ENCODE measurements at regions not wholly inside any gene's neighbourhood (a gene's known extent, or its start where the extent isn't known, plus 50 kb on each side); places are given as distances from the start of the nearest gene placed in this dataset.

GRCh38 chr9:2339416-2339815 is 282.2 kb upstream of the VLDLR start:
- WGBS (ENCODE audit: low lambda C conversion rate) = 15% methylated on average over 6 of the region's 6 CpGs
- Histone ChIP-seq H2AFZ (ENCODE audit: low read length) (no peak overlapping the region), H3K9ac (ENCODE audit: insufficient read depth, low read depth, low read length) (no peak overlapping the region), H3K27ac (ENCODE audit: extremely low read length, insufficient read depth, low read length) (no peak overlapping the region), H3K4me1 (ENCODE audit: insufficient read depth, low read length) (no peaks in the 10 kb centered on the region), H4K20me1 (ENCODE audit: insufficient read depth, low read length) (no peaks in the 10 kb centered on the region), H3K27me3 (ENCODE audit: control insufficient read depth in 1 of 2, insufficient read depth in 2 of 2, low read length in 2 of 2) (no peaks in the 10 kb centered on the region), H3K4me2 (ENCODE audit: low read depth, low read length) (no peak overlapping the region), H3K9me3 (ENCODE audit: low read length) (no peaks in the 10 kb centered on the region), H3K36me3 (replicated peaks in 1 of 2; ENCODE audit: control insufficient read depth in 1 of 2, insufficient read depth in 2 of 2, low read length in 2 of 2) (no peaks in the 10 kb centered on the region), H3K4me3 (replicated peaks in 1 of 3; ENCODE audit: insufficient read depth in 1 of 3, low read depth in 2 of 3, low read length in 3 of 3) (no peak overlapping the region), H3K79me2 (ENCODE audit: insufficient read depth, low read length) (no peaks in the 10 kb centered on the region)
- in situ Hi-C loops (cut with HindIII; ENCODE audit: extremely low pct_ligation_motif_present, low pct_unique_long_range_greater_than_20kb) (no loop called here), intact Hi-C loops (cut with micrococcal nuclease; ENCODE audit: unreplicated experiment) (no loop called here)
- ChIA-PET CTCF (ENCODE audit: low intra/inter-chr PET ratio, low total read pairs) (no interaction called here), POLR2A (no interaction called here)
- no peak for FAIRE-seq
- TF ChIP-seq, protein P1, sequence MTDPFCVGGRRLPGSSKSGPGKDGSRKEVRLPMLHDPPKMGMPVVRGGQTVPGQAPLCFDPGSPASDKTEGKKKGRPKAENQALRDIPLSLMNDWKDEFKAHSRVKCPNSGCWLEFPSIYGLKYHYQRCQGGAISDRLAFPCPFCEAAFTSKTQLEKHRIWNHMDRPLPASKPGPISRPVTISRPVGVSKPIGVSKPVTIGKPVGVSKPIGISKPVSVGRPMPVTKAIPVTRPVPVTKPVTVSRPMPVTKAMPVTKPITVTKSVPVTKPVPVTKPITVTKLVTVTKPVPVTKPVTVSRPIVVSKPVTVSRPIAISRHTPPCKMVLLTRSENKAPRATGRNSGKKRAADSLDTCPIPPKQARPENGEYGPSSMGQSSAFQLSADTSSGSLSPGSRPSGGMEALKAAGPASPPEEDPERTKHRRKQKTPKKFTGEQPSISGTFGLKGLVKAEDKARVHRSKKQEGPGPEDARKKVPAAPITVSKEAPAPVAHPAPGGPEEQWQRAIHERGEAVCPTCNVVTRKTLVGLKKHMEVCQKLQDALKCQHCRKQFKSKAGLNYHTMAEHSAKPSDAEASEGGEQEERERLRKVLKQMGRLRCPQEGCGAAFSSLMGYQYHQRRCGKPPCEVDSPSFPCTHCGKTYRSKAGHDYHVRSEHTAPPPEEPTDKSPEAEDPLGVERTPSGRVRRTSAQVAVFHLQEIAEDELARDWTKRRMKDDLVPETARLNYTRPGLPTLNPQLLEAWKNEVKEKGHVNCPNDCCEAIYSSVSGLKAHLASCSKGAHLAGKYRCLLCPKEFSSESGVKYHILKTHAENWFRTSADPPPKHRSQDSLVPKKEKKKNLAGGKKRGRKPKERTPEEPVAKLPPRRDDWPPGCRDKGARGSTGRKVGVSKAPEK (CRISPR knock-in tag; IDR thresholded peaks at IDR 0.05; ENCODE audit: borderline replicate concordance) = no peak
- no peak for TF ChIP-seq SNAPC2 (CRISPR knock-in tag; IDR thresholded peaks at IDR 0.05)
- no peak for TF ChIP-seq CENPT (CRISPR knock-in tag; IDR thresholded peaks at IDR 0.05; ENCODE audit: low read depth)
- TF ChIP-seq ZNF317 (CRISPR knock-in tag; IDR thresholded peaks at IDR 0.05) = no peak
- TF ChIP-seq HDAC2 (CRISPR knock-in tag; IDR thresholded peaks at IDR 0.05) = no peak
- TF ChIP-seq NFYB (CRISPR knock-in tag; IDR thresholded peaks at IDR 0.05) = no peak
- no peak for TF ChIP-seq HOXA5 (CRISPR knock-in tag; IDR thresholded peaks at IDR 0.05)
- TF ChIP-seq, protein P2, sequence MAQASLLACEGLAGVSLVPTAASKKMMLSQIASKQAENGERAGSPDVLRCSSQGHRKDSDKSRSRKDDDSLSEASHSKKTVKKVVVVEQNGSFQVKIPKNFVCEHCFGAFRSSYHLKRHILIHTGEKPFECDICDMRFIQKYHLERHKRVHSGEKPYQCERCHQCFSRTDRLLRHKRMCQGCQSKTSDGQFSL (CRISPR knock-in tag; IDR thresholded peaks at IDR 0.05) = no peak
- TF ChIP-seq ZNF253 (CRISPR knock-in tag; IDR thresholded peaks at IDR 0.05; ENCODE audit: borderline replicate concordance) = no peak
- DNase-seq (ENCODE audit: low spot score) = no peak
- no peak for ATAC-seq
- BruUV-seq (replicated peaks) = no TSS peak

All from HepG2 (cell line).